OCI-LY7 (cell line): ENCODE measurements at regions not wholly inside any gene's neighbourhood (a gene's known extent, or its start where the extent isn't known, plus 50 kb on each side); places are given as distances from the start of the nearest gene placed in this dataset.

Experiments
- BruUV-seq: library from RNA; stranded (reverse); fragments of 400-500 nt; replicated peaks from 2 replicates; lab custom pipeline; 2021; lab: Mats Ljungman, UMichigan
- CTCF ChIA-PET: fragments of 300-600 bp; sonication (Branson Sonifier 250); formaldehyde crosslinking; loops from one replicate; lab custom pipeline; 2022; ENCODE audit warnings: antibody characterized with exemption; ENCODE audit not compliant: unreplicated experiment; lab: Charles Lee
- POLR2A ChIA-PET: fragments of 300-600 bp; sonication (Branson Sonifier 250); formaldehyde crosslinking; loops from one replicate; lab custom pipeline; 2022; ENCODE audit warnings: antibody characterized with exemption; lab: Charles Lee
- DNase-seq: peaks from one replicate; pipeline ENCODE4 v3.0.0-alpha.2; 2015; ENCODE audit warnings: low spot score
- H2AFZ ChIP-seq: fragments of 200-600 bp; sonication (generic), shearing (Covaris generic); 2 replicates; pipeline ENCODE4 v1.6.1; 2014; ENCODE audit warnings: mild to moderate bottlenecking, antibody characterized with exemption, low read length, moderate library complexity
- H3K27ac ChIP-seq: fragments of 200-600 bp; sonication (generic); 2 replicates; pipeline ENCODE4 v1.5.1; 2014; ENCODE audit warnings: mixed run types, low read depth, mild to moderate bottlenecking, moderate library complexity, low read length, inconsistent platforms; ENCODE audit not compliant: poor library complexity, severe bottlenecking
- H3K36me3 ChIP-seq: fragments of 200-600 bp; sonication (generic); 2 replicates; pipeline ENCODE4 v1.6.1; 2014; ENCODE audit warnings: mild to moderate bottlenecking, antibody characterized with exemption, low read length, moderate library complexity, mixed read lengths; ENCODE audit not compliant: insufficient read depth
- H3K4me1 ChIP-seq: fragments of 200-600 bp; sonication (generic); 2 replicates; pipeline ENCODE4 v1.5.1; 2014; ENCODE audit warnings: mild to moderate bottlenecking, low read length; ENCODE audit not compliant: insufficient read depth, poor library complexity, severe bottlenecking
- H3K4me2 ChIP-seq: fragments of 200-600 bp; sonication (generic); 2 replicates; pipeline ENCODE4 v1.6.1; 2014; ENCODE audit warnings: mild to moderate bottlenecking, low read length
- H3K4me3 ChIP-seq: fragments of 200-600 bp; sonication (generic); 2 replicates; pipeline ENCODE4 v1.5.1; 2014; ENCODE audit warnings: mild to moderate bottlenecking, low read depth, low read length; ENCODE audit not compliant: poor library complexity, severe bottlenecking
- H3K79me2 ChIP-seq: fragments of 200-600 bp; sonication (generic); 2 replicates; pipeline ENCODE4 v1.6.1; 2016; ENCODE audit warnings: low read depth, mild to moderate bottlenecking, low read length, moderate library complexity, mixed read lengths; ENCODE audit not compliant: insufficient read depth
- H3K9me2 ChIP-seq: fragments of 200-600 bp; sonication (generic); 2 replicates; pipeline ENCODE4 v1.6.1; 2016; ENCODE audit warnings: mild to moderate bottlenecking, low read length, mixed read lengths; ENCODE audit not compliant: insufficient read depth
- H3K9me3 ChIP-seq: fragments of 200-600 bp; sonication (generic); 2 replicates; pipeline ENCODE4 v1.6.1; 2014; ENCODE audit warnings: mild to moderate bottlenecking, mixed run types, low read length, mixed read lengths
- H4K20me1 ChIP-seq: fragments of 200-600 bp; sonication (generic); 2 replicates; pipeline ENCODE4 v1.6.1; 2014; ENCODE audit warnings: mild to moderate bottlenecking, antibody characterized with exemption, low read length, moderate library complexity, mixed read lengths; ENCODE audit not compliant: insufficient read depth
- CTCF ChIP-seq: fragments of 200-600 bp; sonication (generic); conservative IDR thresholded peaks from 2 replicates; pipeline ENCODE4 v1.5.1; 2014; ENCODE audit warnings: mild to moderate bottlenecking, antibody characterized with exemption, low read length, moderate library complexity, mixed read lengths
- EZH2phosphoT487 ChIP-seq: fragments of 200-600 bp; sonication (generic); IDR thresholded peaks from 2 replicates; pipeline ENCODE4 v1.6.1; 2018; ENCODE audit warnings: low read depth, borderline replicate concordance, mild to moderate bottlenecking, mixed run types, antibody characterized with exemption, low read length, moderate library complexity, mixed read lengths
- intact Hi-C: fragments of 100-400 bp; cut with micrococcal nuclease; formaldehyde crosslinking; loops from one replicate; pipeline ENCODE4 v1.10.0; 2022; ENCODE audit not compliant: unreplicated experiment

GRCh38 chr2:64298161-64298560 is 153.9 kb upstream of the PELI1 start:
- no TSS peak for BruUV-seq
- TF ChIP-seq CTCF (no peak), EZH2phosphoT487 (no peak)
- Histone ChIP-seq H4K20me1 (no peaks in the 10 kb centered on the region), H2AFZ (no peak overlapping the region), H3K9me3 (no peaks in the 10 kb centered on the region), H3K4me1 (no peaks in the 10 kb centered on the region), H3K36me3 (no peaks in the 10 kb centered on the region), H3K27ac (no peak overlapping the region), H3K9me2 (no peaks in the 10 kb centered on the region), H3K4me3 (no peak overlapping the region), H3K4me2 (no peak overlapping the region), H3K79me2 (no peaks in the 10 kb centered on the region)
- intact Hi-C loops: no loop called here
- CTCF ChIA-PET: no interaction called here
- DNase-seq: no peak
- POLR2A ChIA-PET: interaction anchor here (0.7 to 1.3 kb wide), 3 partner anchors 17 to 121 kb away, joined by 3 to 4 read pairs (median 4); no protein-coding TSS in a partner anchor

GRCh38 chr2:64300066-64300465 is 153.9 kb upstream of the LGALSL start:
- POLR2A ChIA-PET: no interaction called here
- no peak overlapping the region for H3K27ac ChIP-seq
- no peak overlapping the region for H3K4me3 ChIP-seq
- no peak overlapping the region for H2AFZ ChIP-seq
- no peaks in the 10 kb centered on the region for H3K79me2 ChIP-seq
- intact Hi-C loops: no loop called here
- no peak for DNase-seq
- BruUV-seq: no TSS peak
- H3K9me2 ChIP-seq: no peaks in the 10 kb centered on the region
- H3K4me2 ChIP-seq: no peak overlapping the region
- no peaks in the 10 kb centered on the region for H3K4me1 ChIP-seq
- H4K20me1 ChIP-seq: no peaks in the 10 kb centered on the region
- CTCF ChIA-PET: no interaction called here
- TF ChIP-seq EZH2phosphoT487 (no peak), CTCF (no peak)
- no peaks in the 10 kb centered on the region for H3K9me3 ChIP-seq
- no peaks in the 10 kb centered on the region for H3K36me3 ChIP-seq

GRCh38 chr2:64303250-64303649 is 150.7 kb upstream of the LGALSL start:
- no peaks in the 10 kb centered on the region for H3K79me2 ChIP-seq
- ChIA-PET CTCF (no interaction called here), POLR2A (no interaction called here)
- DNase-seq: no peak
- no TSS peak for BruUV-seq
- intact Hi-C loops: no loop called here
- TF ChIP-seq CTCF (no peak), EZH2phosphoT487 (no peak)
- no peak overlapping the region for H2AFZ ChIP-seq
- H3K4me2 ChIP-seq: no peak overlapping the region
- no peaks in the 10 kb centered on the region for H3K9me2 ChIP-seq
- H3K4me3 ChIP-seq: no peak overlapping the region
- peaks cover 6% of the 10 kb centered on the region; the same call in 1 of the 2 replicates for H3K9me3 ChIP-seq
- H4K20me1 ChIP-seq: no peaks in the 10 kb centered on the region
- H3K36me3 ChIP-seq: no peaks in the 10 kb centered on the region
- H3K27ac ChIP-seq: no peak overlapping the region
- no peaks in the 10 kb centered on the region for H3K4me1 ChIP-seq
